GM21737 (cell line): ENCODE measurements at regions not wholly inside any gene's neighbourhood (a gene's known extent, or its start where the extent isn't known, plus 50 kb on each side); places are given as distances from the start of the nearest gene placed in this dataset.

Source experiments
- ATAC-seq: cut with Tn5 transposase; IDR thresholded peaks from one replicate; pipeline ENCODE4 v1.9.1; 2021; ENCODE audit warnings: mild to moderate bottlenecking, moderate library complexity; ENCODE audit not compliant: unreplicated experiment

DNA sequence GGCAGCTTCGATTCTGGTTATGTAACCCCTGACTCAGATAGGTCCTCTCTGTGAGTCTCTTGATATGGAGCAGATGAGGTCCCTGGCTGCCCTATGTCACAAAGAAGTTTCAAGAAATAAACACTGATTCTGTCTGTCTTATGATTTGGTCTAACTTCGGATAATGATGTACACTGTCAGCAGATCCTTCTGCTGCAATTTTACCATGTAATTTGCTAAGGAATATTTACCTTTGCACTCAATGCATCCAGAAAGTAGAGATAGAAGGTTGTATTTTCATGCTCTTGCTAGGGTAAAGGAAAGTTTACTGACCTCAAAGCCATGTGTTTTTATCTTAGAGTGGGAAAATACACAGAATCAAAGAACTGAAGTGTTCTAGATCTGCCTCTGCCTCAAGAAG is 98.2 kb downstream of the KLF5 start:
- ATAC-seq: no peak

DNA sequence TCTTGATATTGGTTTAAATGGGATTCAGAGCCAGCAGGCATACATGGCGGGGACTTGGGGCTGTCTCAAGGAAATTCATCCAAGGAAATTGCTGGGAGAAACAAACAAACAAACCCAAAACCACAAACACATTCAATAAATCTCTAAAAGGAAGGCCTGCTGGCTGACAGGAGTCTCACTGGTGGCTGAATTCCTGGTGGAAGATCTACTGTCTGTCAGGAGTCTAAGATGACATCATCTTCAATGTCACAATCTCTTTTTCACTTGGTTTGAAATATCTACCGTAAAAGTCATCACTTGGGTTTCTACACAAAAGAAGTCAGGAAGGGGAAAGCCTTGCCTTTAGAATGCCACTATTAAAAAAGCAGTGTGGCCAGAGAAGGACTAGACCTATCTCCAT is 87.9 kb downstream of the KLF5 start:
- ATAC-seq: no peak

DNA sequence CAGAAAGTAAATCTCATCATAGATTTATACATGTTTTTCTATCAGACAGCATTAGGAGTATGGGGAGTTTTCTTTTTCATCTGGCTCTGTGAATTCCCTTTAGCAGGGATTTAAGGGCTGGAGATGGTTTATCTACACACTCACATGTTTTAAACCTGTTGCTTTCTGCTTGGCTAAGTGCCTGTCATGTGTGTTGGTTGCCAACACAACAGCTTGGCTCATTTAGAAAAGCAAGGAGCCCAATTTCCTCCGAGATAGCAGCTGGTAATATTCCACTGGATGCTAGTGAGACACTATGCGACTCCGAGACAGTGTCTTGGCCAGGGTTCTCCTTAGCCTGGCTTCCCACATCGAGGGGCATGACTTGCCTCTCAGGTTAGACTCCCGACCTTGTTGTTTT is 83.3 kb downstream of the KLF5 start:
- ATAC-seq: no peak

DNA sequence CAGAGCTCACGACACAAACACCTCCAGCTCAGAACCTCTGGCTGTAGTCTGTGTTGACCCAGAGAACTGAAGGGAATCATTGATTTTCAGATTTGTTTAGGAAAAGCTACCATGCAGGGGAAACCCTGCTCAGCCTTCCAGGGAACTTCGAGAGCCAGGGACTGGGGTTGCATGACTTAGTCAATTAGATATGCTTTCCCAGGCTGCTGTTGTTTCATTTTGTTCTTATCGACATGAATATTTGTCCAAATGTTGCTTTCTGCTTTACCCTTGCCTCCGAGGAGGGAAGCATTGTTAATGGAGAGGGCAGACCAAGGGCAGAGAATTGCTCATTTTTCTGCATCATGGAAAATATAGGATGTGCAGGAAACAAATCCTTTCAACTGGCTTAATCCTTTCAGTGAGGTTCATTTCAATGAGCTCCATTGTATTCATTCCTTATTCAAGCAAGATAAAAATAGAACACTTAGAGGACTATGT is 82.5 kb downstream of the KLF5 start:
- no peak for ATAC-seq

DNA sequence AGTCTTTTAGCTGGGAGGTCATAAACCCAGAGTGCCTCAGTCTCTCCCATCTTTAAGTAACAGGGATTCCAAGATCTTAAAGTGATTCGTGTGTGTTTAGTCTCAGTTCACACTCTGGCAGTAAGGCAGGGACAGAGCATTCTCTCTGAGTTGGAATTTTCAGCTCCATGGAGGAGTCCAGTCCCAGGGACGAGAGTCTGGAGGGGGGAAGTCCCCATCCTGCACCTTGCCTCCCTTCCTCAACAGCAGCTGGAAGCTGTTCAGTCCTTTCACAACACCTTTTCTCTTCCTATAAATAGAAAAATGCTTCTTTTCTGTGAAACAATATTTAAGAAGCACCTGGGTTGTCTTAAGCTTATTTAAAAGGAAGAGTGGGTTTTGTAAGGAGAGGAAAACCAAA is 82.0 kb downstream of the KLF5 start:
- ATAC-seq: no peak

DNA sequence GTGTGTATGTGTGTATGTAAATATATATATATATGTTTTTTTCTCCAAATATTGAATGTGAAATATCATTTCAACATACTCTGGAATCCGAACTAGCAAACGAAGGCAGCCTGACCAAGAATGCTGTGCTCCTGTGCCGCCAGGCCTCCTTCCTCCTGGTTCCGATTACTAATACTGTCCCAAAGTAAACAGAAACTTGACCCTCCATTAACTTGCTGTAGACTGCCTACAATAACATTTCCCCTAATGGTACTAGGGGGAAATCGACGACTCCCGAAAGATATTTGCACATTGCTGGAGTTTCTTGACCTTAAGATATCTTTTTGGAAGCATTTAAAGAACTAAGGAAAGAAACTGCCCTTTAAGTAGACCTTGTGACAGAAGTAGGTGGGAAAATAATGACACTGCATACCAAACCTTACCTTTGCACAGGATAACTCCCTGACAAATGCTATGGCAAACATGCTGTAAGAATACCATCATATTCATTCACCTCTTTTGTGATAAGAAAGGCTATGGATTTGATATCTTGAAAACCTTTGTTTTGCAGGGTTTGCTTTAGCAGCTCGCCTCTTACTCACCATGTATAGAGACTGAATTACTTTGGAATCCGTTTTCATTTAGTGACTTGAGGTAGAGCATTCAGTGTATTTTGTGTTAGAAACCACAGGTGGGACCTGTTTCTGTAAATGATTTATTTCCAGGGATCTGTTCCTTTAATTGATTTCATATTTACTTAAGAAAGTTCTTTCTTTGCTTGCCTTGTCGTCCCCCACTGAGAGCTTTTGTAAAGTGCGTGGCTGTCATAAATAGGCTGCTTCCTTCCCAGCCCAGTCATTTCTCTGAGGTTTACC is 80.1 kb downstream of the KLF5 start:
- no peak for ATAC-seq

DNA sequence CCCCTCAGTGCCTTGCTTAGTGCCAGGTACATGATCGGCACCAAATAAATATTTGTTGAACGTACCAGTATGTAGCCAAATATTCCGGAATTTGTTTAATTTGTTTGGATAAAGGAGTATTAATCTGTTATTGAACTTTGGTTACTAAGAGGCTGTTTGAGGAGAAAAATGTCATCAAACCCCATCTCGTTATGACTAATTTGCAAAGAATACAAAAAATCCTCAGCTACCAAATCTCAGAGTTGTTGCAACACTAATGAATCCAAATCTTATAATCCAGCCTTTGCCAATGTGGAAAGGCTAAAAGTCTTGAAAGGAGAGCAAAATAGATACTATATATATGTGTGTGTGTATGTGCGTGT is 79.5 kb downstream of the KLF5 start:
- ATAC-seq: no peak

DNA sequence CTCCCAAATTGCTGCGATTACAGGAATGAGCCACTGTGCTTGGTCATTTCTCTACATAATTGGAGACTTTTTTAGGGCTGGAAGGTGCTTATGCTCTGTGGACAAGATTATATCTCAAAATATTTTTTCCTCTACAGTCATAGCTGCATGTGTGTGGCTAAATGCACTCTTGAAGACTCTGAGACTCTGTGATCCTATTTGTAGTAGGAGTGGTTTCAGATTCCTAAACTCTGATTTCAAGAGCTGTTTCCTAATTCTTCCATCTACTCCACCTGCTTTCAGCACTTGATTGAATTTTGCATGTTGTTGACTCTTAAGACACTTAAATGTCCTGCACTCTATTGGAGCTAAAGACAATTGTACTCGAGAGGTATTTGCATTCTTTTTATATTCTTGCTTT is 78.0 kb downstream of the KLF5 start:
- ATAC-seq: no peak

DNA sequence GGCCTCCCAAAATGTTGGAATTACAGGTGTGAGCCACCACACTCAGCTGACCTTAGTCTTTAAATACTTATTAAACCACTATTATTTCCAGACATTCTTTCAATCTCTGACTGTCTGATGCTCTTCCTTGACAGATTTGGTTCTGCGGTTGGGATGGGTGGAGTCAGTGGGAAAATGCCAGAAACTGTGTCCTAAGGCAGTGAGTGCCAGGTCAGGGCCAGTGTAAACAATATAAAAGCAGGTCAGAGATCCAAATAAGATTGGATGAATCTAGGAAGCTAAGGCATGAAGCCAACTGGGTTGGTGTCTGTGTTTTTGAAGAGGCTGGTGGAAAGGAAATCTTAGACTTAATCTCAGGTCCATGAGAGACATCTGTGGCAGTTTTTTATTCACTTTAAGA is 74.7 kb downstream of the KLF5 start:
- no peak for ATAC-seq

DNA sequence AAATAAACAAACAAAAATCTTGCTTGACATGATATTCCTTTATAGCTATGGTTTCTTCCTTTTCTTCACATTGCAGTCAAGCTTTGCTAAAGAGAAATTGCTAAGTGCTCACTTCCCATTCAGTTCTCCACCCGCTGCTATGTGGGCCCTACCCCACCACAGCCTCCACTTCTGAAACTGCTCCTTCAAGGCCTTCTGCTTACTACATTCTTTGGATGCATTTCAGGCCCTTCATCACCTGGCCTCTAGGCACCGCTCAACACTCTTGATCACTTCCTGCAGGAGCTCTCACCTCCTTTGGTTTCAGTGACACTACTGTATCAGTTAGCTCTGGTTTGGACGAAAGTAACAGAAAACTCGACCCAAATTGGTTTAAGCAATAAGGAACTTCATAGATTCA is 72.4 kb downstream of the KLF5 start:
- no peak for ATAC-seq

DNA sequence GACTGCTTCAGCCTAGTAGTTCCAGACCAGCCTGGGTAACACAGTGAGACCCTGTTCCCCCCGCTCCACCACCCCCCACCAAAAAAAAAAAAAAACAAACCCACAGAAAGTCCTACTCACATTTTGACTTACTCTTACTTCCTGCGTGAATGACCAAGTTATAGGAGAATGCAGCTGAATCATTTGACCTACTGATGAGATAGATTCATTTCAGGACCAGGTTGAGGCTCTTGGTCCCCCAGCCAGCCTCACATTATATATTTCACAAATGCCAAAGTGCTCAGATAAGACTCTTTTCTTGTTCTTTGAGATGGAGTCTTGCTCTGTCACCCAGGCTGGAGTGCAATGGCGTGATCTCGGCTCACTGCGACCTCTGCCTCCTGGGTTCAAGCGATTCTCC is 70.2 kb downstream of the KLF5 start:
- ATAC-seq: no peak
